Omental fat pad (tissue), 3 donors: ENCODE measurements at regions not wholly inside any gene's neighbourhood (a gene's known extent, or its start where the extent isn't known, plus 50 kb on each side); places are given as distances from the start of the nearest gene placed in this dataset.

Source experiments
- ATAC-seq: fragments of 150-250 bp; one replicate; pipeline ENCODE4 v1.9.1; 2016; ENCODE audit warnings: mild to moderate bottlenecking, moderate library complexity; ENCODE audit not compliant: low FRiP score
- DNase-seq: peaks from one replicate; pipeline ENCODE4 v3.0.0-alpha.2; 2019; ENCODE audit warnings: low spot score
- TF ChIP-seq, protein P1 (sequence below), 3 donors: fragments of 450-650 bp; IDR thresholded peaks; one replicate each; pipeline ENCODE4 v1.5.1; 2016 to 2017; ENCODE audit warnings: antibody characterized with exemption in 3 of 3, mild to moderate bottlenecking in 3 of 3, moderate library complexity in 2 of 3

- TF ChIP-seq, protein P1, sequence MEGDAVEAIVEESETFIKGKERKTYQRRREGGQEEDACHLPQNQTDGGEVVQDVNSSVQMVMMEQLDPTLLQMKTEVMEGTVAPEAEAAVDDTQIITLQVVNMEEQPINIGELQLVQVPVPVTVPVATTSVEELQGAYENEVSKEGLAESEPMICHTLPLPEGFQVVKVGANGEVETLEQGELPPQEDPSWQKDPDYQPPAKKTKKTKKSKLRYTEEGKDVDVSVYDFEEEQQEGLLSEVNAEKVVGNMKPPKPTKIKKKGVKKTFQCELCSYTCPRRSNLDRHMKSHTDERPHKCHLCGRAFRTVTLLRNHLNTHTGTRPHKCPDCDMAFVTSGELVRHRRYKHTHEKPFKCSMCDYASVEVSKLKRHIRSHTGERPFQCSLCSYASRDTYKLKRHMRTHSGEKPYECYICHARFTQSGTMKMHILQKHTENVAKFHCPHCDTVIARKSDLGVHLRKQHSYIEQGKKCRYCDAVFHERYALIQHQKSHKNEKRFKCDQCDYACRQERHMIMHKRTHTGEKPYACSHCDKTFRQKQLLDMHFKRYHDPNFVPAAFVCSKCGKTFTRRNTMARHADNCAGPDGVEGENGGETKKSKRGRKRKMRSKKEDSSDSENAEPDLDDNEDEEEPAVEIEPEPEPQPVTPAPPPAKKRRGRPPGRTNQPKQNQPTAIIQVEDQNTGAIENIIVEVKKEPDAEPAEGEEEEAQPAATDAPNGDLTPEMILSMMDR (IDR thresholded peaks at IDR 0.05) = no peak
- no peak for ATAC-seq
- no peak for DNase-seq
Measured at GRCh38 chr5:179430193-179431175, 85.2 kb upstream of the ADAMTS2 start.

DNA sequence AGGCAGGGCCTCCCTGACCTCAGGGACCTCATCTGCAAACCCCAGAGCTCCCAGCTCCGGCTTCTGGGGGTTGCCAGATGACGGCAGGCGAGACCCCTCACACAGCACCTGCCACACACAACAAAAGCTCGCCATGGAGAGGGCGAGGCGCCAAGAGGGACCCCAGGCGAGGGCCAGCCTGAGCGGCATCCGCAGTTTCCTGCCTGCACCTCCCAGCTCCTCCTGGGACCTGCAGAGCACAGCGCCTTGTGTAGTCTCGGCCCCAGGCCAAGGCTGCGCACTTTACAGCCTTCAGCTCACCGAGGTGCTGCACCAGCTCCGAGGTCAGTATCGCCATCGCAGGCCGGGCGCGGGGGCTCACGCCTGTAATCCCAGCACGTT, 82.4 kb upstream of the ADAMTS2 start:
- DNase-seq (no peak), ATAC-seq (no peak)
- TF ChIP-seq, protein P1 (IDR thresholded peaks at IDR 0.05) = no peak

- TF ChIP-seq, protein P1 (IDR thresholded peaks at IDR 0.05) = no peak
- ATAC-seq (no peak), DNase-seq (no peak)
Measured at GRCh38 chr5:179427032-179427675, 81.9 kb upstream of the ADAMTS2 start.

GRCh38 chr5:179422908-179423481, 77.7 kb upstream of the ADAMTS2 start:
- DNase-seq (no peak), ATAC-seq (no peak)
- TF ChIP-seq, protein P1 (IDR thresholded peaks at IDR 0.05) = no peak

GRCh38 chr5:179422213-179422855, 77.1 kb upstream of the ADAMTS2 start:
- ATAC-seq = no peak
- TF ChIP-seq, protein P1 (IDR thresholded peaks at IDR 0.05) = no peak
- DNase-seq = no peak

GRCh38 chr5:179421144-179421901, 76.1 kb upstream of the ADAMTS2 start:
- ATAC-seq (no peak), DNase-seq (no peak)
- TF ChIP-seq, protein P1 (IDR thresholded peaks at IDR 0.05) = no peak
